Neural cell (in vitro differentiated cells): ENCODE measurements at regions not wholly inside any gene's neighbourhood (a gene's known extent, or its start where the extent isn't known, plus 50 kb on each side); places are given as distances from the start of the nearest gene placed in this dataset.

ENCODE experiments used
- CTCF ChIP-seq: fragments of 450-650 bp; IDR thresholded peaks from 2 replicates; pipeline ENCODE4 v1.5.1; 2014; ENCODE audit warnings: antibody characterized with exemption, mild to moderate bottlenecking, moderate library complexity; ENCODE audit not compliant: poor library complexity, severe bottlenecking
- EP300 ChIP-seq: fragments of 450-650 bp; conservative IDR thresholded peaks from 2 replicates; pipeline ENCODE4 v1.6.1; 2014; ENCODE audit warnings: antibody characterized with exemption, mild to moderate bottlenecking, moderate library complexity; ENCODE audit not compliant: poor library complexity, severe bottlenecking
- POLR2AphosphoS5 ChIP-seq: IDR thresholded peaks from 2 replicates; pipeline ENCODE4 v1.6.1; 2012
- REST ChIP-seq: IDR thresholded peaks from 2 replicates; pipeline ENCODE4 v1.6.1; 2012; ENCODE audit warnings: borderline replicate concordance

GRCh38 chr13:27352698-27353097 lies 71.7 kb upstream of the GTF3A start:
- TF ChIP-seq POLR2AphosphoS5 (no peak), CTCF (no peak), EP300 (no peak), REST (no peak)
